ENCODE measurements at regions not wholly inside any gene's neighbourhood (a gene's known extent, or its start where the extent isn't known, plus 50 kb on each side); places are given as distances from the start of the nearest gene placed in this dataset.
"Not testable (repeated sequence)": the region's sequence is repeated elsewhere in the genome, so short reads cannot be mapped to it uniquely, and the experiment has no call there.

DNA sequence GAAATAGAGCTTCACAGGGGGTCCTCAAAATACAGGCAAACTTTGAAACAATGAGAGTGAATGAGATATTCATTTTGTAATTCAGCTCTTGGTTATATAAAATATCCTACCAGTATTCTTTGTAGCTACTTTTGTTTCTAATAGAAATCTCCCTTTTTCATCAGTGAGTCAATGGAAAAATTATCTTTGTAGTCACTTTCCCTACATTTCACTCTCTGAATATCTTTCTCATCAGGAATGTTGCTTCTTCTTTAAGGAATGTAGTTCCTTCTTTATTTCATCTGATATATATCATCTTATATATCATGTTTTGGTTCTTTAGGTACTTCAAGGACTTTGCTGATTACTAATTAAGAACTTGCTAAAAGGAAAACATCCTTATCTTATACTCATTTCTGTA is 280.3 kb upstream of the NUDT12 start:
- DNase-seq, result no peak

DNA sequence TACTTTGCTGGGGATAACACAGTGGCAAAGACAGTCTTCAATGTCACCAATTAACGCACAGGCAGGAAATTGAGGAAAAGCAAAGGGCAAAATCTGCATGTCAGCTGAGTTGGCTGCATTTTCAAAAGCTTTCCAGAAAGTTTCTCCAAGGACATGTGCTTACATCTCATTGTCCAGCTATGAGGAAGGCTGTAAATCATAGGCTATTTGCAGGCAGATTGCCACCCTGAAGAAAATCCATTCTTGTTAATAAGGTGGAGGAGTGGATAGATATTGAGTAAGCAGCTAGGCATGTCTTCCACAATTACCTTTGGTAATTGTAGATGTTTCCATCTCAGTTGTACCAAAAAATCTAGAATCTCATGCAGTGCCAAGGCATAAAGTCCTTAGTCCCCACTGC is 278.0 kb upstream of the NUDT12 start:
- DNase-seq, result no peak

GRCh38 chr5:103834216-103834615 is 271.6 kb upstream of the NUDT12 start:
- DNase-seq, result no peak

GRCh38 chr5:103829585-103829984 is 267.0 kb upstream of the NUDT12 start:
- no peak for DNase-seq

- DNase-seq, result no peak
Observed at GRCh38 chr5:103827976-103828375, 265.4 kb upstream of the NUDT12 start.

DNA sequence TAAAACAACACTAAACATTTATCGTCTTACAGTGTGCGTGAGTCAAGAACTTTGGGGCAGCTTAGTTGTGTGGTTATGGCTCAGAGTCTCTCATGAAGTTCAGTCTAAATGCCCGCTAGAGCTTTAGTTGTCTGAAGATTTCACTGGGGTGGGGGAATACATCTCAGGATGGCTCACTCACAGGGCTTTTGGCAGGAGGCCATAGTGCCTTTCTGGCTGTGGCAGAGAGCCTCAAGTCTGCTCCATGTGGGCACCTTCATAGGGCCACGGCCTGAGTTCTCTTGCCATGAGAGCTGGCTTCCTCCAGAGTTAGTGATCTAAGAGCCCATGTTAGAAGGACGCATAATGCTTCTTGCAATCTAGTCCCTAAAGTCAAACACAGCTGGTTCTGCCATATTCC is 258.8 kb upstream of the NUDT12 start:
- no peak for DNase-seq

DNA sequence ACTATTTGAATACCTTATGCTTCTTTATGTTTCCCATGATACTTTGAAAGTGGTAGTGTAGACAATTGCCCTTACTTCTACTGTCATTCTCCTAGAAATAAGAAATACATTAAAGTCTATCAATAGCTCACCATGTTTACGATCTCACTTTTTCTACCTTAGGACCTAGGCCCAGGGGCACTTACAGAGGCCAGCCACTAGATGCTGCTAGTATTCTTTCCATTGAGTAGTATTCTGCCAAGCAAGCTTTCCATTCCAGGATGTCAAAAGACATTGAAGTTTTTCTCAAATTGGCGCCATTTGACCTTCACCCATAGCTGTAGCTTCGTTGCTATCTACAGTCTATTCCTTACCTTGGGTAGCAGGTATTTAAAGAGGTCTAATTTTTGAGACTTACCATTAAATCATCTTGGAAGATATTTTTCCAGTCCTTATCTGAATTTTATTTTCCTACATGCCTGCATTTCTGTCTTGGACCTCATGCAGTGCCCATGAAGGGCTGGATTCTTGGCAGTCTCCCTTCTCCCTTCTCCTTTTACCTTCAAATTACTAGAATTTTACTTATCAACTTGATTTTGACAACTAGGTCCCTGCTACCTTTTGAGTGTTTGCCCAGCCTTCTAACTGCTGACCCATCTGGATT is 246.0 kb upstream of the NUDT12 start:
- no peak for DNase-seq

- no peak for DNase-seq
Observed at GRCh38 chr5:103804711-103805110, 242.1 kb upstream of the NUDT12 start.

DNA sequence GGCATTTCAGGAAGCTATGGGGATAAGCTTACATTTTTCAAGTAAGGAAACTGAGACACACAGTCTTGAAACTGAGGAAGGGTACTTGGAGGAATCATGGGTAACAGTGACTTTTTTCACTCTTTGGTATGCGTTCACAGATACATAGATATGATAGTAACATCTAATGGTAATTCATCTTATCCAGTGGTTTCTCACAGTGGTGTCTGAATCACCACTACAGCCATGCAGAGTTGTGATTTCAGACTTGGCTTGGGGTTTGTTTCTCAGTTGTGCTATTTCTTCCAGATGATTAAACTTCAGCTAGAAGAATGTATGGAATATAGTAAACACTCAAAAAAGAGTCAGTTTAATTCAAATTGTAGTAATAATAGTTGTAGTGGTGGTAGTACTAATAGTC is 239.1 kb upstream of the NUDT12 start:
- no peak for DNase-seq

- DNase-seq, result no peak
Observed at GRCh38 chr5:103800741-103801495, 238.3 kb upstream of the NUDT12 start.

DNA sequence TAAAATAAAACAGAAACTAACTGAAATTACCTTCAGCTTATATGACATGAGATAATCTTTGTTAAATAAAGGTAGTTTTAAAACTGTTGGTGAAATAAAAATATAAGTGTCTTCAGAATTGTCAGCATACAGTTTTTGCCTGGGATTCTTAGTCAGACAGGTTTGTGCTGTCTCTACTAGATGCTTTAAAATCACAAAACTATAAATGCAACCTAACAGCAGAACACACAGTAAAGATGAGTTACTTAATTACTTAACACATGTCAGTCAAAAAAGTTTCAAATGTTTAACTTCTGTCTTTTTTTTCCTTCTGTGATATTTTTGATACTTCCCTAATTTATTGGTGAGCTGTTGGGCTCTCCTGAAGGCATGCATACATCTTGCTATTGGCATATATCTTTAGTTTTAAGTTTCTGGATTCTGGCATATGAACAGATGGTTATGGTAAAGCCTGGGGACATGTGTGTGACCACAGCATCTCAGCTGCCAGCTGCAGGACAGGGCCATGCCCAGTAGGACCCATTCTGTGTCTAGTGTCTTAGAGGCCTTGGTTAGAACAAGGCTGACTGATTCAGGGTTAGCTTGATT is 231.1 kb upstream of the NUDT12 start:
- no peak for DNase-seq

- no peak for DNase-seq
Observed at GRCh38 chr5:103785569-103785968, 223.0 kb upstream of the NUDT12 start.

- no peak for DNase-seq
Observed at GRCh38 chr5:103783669-103784068, 221.1 kb upstream of the NUDT12 start.

DNA sequence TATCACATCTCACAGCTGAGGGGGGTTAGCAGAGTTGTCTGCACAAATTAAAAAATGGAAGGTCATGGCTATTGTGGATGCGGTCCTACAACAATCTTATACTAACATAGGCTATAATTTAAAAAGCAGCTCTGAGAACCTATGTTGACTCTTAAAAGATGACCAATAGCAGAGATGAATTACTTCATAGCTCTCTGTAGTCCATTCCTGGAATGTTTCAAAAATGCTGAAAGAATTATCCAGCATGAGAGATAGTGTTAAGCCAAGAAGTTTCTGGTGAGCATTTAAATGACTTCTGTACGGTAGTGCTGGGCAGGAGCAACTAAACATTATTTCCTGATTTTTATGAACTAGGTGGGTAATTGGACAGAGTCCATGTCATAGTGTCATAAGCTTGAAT is 218.2 kb upstream of the NUDT12 start:
- no peak for DNase-seq

DNA sequence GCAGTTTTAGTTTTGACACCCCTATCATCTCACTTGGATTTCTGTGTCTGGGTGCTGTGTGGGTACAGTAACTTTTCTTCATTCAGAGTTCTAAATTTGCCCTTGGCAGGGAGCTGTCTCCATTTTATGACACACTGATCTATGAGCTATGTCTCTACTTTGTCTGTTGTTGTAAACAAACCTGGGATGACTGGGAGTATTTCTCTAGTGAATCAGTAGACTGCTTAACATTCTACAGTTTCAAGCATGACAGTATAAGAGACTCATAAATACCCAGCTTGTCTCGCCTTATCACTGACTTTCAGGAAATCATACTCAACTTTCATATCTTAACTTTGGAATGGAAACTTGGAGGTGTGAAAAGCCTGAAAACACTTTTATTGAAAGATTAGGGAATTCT is 212.1 kb upstream of the NUDT12 start:
- DNase-seq, result no peak

DNA sequence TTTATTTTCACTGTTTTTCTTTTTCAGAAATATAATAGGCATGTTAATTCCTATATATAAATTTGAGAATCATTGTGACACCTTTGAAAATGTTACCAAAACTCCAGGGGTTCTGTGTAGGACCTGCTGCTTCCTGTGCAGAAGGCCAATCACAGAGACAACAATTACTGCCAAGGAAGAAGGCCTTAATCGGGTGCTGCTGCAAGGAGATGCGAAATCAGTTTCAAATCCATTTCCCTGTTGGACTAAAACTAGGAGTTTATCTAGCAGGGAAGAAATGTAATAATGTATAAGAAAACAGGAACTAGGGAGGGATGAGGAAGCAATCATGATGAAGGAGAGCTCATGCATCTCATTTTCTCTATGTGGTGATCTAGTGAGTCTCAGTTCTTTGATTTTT is 209.7 kb upstream of the NUDT12 start:
- DNase-seq, result no peak

GRCh38 chr5:103764403-103764802 is 201.8 kb upstream of the NUDT12 start:
- DNase-seq, result no peak

- no peak for DNase-seq
Observed at GRCh38 chr5:103758996-103759395, 196.4 kb upstream of the NUDT12 start.

GRCh38 chr5:103755974-103756373 is 193.4 kb upstream of the NUDT12 start:
- DNase-seq, result no peak

DNA sequence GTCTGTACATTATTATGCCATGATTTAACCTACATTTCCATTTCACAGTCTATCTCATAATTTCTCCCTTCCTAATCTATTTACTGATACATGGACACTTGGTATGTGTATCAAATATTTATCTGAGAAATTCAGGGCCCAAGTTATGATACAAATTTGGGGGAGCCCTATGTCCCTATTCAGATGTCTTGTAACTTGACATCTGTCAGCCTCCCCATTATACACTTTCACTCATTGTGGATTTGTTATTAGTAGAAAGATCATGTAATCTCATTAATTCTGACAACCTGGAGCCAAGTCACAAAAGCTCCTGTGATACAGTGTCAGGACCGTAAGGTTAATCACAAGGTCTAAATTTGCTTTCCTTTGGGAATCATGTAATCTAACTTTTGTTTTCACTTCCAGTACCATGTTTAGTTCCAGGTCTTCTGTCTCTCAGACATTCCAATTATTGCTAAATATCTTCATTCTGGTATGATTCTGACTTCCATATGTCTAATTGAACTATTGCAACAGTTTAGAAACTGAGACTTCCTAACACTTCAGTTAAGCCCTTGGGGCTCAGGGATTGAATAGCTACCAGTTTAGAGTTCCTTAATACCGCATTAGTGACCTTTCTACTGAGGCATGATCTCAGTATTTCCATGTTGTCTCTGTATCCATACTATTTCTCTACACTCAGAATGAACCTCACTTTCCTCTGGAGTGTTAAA is 182.9 kb upstream of the NUDT12 start:
- DNase-seq, result no peak

DNA sequence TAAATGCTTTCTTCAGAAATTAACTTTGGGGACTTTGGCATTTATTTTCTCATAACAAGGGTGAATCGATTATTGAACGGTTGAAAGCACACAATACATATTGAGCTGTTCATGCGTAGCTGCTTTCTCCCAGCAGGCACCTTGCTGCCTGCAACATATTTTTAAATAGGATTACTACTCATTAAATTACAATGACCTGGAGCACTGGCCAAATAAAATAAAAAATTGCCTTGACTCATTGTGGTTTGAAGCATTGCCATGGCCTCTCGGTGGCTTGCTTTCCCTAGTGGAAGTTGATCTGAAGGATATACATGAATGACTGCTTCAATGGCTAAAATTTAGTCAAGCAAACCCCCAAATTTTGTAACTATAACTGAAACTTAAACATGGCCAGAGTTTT is 181.6 kb upstream of the NUDT12 start:
- DNase-seq, result no peak

- DNase-seq, result no peak
Observed at GRCh38 chr5:103743421-103743820, 180.8 kb upstream of the NUDT12 start.

- no peak for DNase-seq
Observed at GRCh38 chr5:103741984-103742383, 179.4 kb upstream of the NUDT12 start.

GRCh38 chr5:103736343-103736742 is 173.8 kb upstream of the NUDT12 start:
- DNase-seq, result not testable (repeated sequence)

Data from 8988T (cell line).